GM18505 (cell line): ENCODE measurements at regions not wholly inside any gene's neighbourhood (a gene's known extent, or its start where the extent isn't known, plus 50 kb on each side); places are given as distances from the start of the nearest gene placed in this dataset.

Source experiments
- ATAC-seq: cut with Tn5 transposase; IDR thresholded peaks from one replicate; pipeline ENCODE4 v1.9.1; 2021; ENCODE audit not compliant: unreplicated experiment
- POLR2A ChIP-seq: IDR thresholded peaks from 4 replicates; pipeline ENCODE4 v1.6.1; 2011; ENCODE audit warnings: borderline replicate concordance; ENCODE audit not compliant: insufficient read depth, insufficient read length; ENCODE audit errors: extremely low read depth

GRCh38 chr2:219959471-219959870, 332.0 kb downstream of the SLC4A3 start:
- no peak for ATAC-seq
- TF ChIP-seq POLR2A = no peak

GRCh38 chr2:219961947-219962498, 334.6 kb downstream of the SLC4A3 start:
- no peak for TF ChIP-seq POLR2A

GRCh38 chr2:219962801-219963200, 335.4 kb downstream of the SLC4A3 start:
- TF ChIP-seq POLR2A = no peak
- no peak for ATAC-seq

More at GRCh38 chr2:219961947-219962498, 334.6 kb downstream of the SLC4A3 start:
- no peak for ATAC-seq

GRCh38 chr2:219965287-219966194, 338.1 kb downstream of the SLC4A3 start:
- no peak for ATAC-seq
- TF ChIP-seq POLR2A = no peak

- no peak for ATAC-seq
- no peak for TF ChIP-seq POLR2A
Observed at GRCh38 chr2:219967247-219968245, 340.1 kb downstream of the SLC4A3 start.

- no peak for TF ChIP-seq POLR2A
- no peak for ATAC-seq
Observed at GRCh38 chr2:219968685-219969345, 341.4 kb downstream of the SLC4A3 start.

GRCh38 chr2:219969508-219969907, 342.1 kb downstream of the SLC4A3 start:
- no peak for TF ChIP-seq POLR2A
- ATAC-seq = no peak

GRCh38 chr2:219973136-219973535, 345.7 kb downstream of the SLC4A3 start:
- ATAC-seq = no peak
- no peak for TF ChIP-seq POLR2A

GRCh38 chr2:219976871-219977270, 349.4 kb downstream of the SLC4A3 start:
- ATAC-seq = no peak
- TF ChIP-seq POLR2A = no peak

GRCh38 chr2:219980638-219981037, 353.2 kb downstream of the SLC4A3 start:
- ATAC-seq = no peak
- TF ChIP-seq POLR2A = no peak

- ATAC-seq = no peak
- TF ChIP-seq POLR2A = no peak
Observed at GRCh38 chr2:219983836-219984235, 356.4 kb downstream of the SLC4A3 start.

- TF ChIP-seq POLR2A = no peak
- no peak for ATAC-seq
Observed at GRCh38 chr2:219985017-219985416, 357.6 kb downstream of the SLC4A3 start.
